Loucy (cell line): ENCODE measurements at regions not wholly inside any gene's neighbourhood (a gene's known extent, or its start where the extent isn't known, plus 50 kb on each side); places are given as distances from the start of the nearest gene placed in this dataset.

ENCODE experiments used
- H2AFZ ChIP-seq: fragments of 200-600 bp; sonication (generic); 2 replicates; pipeline ENCODE4 v1.6.0; 2016; ENCODE audit warnings: antibody characterized with exemption, mild to moderate bottlenecking, low read length, moderate library complexity
- H3F3A ChIP-seq: fragments of 200-600 bp; 2 replicates; pipeline ENCODE4 v1.6.0; 2016; ENCODE audit warnings: antibody characterized with exemption, low read depth, mild to moderate bottlenecking
- H3K27me3 ChIP-seq: fragments of 200-600 bp; sonication (generic); 2 replicates; pipeline ENCODE4 v1.6.1; 2014; ENCODE audit warnings: low read length, mild to moderate bottlenecking; ENCODE audit not compliant: insufficient read depth, poor library complexity, severe bottlenecking
- H3K36me3 ChIP-seq: fragments of 200-600 bp; sonication (generic); 2 replicates; pipeline ENCODE4 v1.6.1; 2016; ENCODE audit warnings: low read length; ENCODE audit not compliant: insufficient read depth
- H3K4me1 ChIP-seq: fragments of 200-600 bp; sonication (generic); 2 replicates; pipeline ENCODE4 v1.5.1; 2014; ENCODE audit warnings: low read length, mild to moderate bottlenecking; ENCODE audit not compliant: insufficient read depth, poor library complexity, severe bottlenecking
- H3K4me2 ChIP-seq: fragments of 200-600 bp; sonication (generic); 2 replicates; pipeline ENCODE4 v1.6.0; 2014; ENCODE audit warnings: antibody characterized with exemption, low read length, low read depth, mild to moderate bottlenecking; ENCODE audit not compliant: poor library complexity, severe bottlenecking
- H3K4me3 ChIP-seq: fragments of 200-600 bp; sonication (generic); 2 replicates; pipeline ENCODE4 v1.5.1; 2014; ENCODE audit warnings: low read length, mild to moderate bottlenecking, mixed read lengths; ENCODE audit not compliant: poor library complexity, severe bottlenecking
- H3K79me2 ChIP-seq: fragments of 200-600 bp; sonication (generic); 2 replicates; pipeline ENCODE4 v1.6.1; 2014; ENCODE audit warnings: low read length; ENCODE audit not compliant: insufficient read depth
- H3K9ac ChIP-seq: fragments of 200-600 bp; sonication (generic); 2 replicates; pipeline ENCODE4 v1.6.0; 2014; ENCODE audit warnings: mild to moderate bottlenecking, low read depth, low read length, moderate library complexity; ENCODE audit not compliant: poor library complexity, severe bottlenecking
- H3K9me2 ChIP-seq: fragments of 200-600 bp; sonication (generic); replicated peaks from 2 replicates; pipeline ENCODE4 v1.6.1; 2016; ENCODE audit warnings: low read depth, low read length, mixed read lengths
- H3K9me3 ChIP-seq: fragments of 200-600 bp; sonication (generic); 2 replicates; pipeline ENCODE4 v1.6.1; 2014; ENCODE audit warnings: mild to moderate bottlenecking, antibody characterized with exemption, low read length, low read depth; ENCODE audit not compliant: insufficient read depth
- H4K20me1 ChIP-seq: fragments of 200-600 bp; sonication (generic); 2 replicates; pipeline ENCODE4 v1.6.0; 2014; ENCODE audit warnings: antibody characterized with exemption, low read length, mild to moderate bottlenecking; ENCODE audit not compliant: insufficient read depth, poor library complexity, severe bottlenecking
- CTCF ChIP-seq: fragments of 200-600 bp; sonication (generic); conservative IDR thresholded peaks from 2 replicates; pipeline ENCODE4 v1.5.1; 2014; ENCODE audit warnings: mild to moderate bottlenecking, antibody characterized with exemption, low read length
- EZH2phosphoT487 ChIP-seq: fragments of 200-600 bp; IDR thresholded peaks from 2 replicates; pipeline ENCODE4 v1.6.1; 2018; ENCODE audit warnings: antibody characterized with exemption, mild to moderate bottlenecking, moderate library complexity, borderline replicate concordance

- no peaks in the 10 kb centered on the region for H3K9me2 ChIP-seq
- TF ChIP-seq EZH2phosphoT487: no peak
- H3K9me3 ChIP-seq: peaks cover 18% of the 10 kb centered on the region; the same call in 1 of the 2 replicates
- H2AFZ ChIP-seq: no peak overlapping the region
- peaks cover 20% of the 10 kb centered on the region for H3K4me1 ChIP-seq
- no peaks in the 10 kb centered on the region for H3K79me2 ChIP-seq
- H3K36me3 ChIP-seq: no peaks in the 10 kb centered on the region
- H3F3A ChIP-seq: no peaks in the 10 kb centered on the region
- no peaks in the 10 kb centered on the region for H4K20me1 ChIP-seq
- no peaks in the 10 kb centered on the region for H3K27me3 ChIP-seq
- H3K4me3 ChIP-seq: no peak overlapping the region
- no peak overlapping the region for H3K4me2 ChIP-seq
- H3K9ac ChIP-seq: no peak overlapping the region
These were observed 76.0 kb upstream of the MYL2 start for GRCh38 chr12:110996415-110996814.

DNA sequence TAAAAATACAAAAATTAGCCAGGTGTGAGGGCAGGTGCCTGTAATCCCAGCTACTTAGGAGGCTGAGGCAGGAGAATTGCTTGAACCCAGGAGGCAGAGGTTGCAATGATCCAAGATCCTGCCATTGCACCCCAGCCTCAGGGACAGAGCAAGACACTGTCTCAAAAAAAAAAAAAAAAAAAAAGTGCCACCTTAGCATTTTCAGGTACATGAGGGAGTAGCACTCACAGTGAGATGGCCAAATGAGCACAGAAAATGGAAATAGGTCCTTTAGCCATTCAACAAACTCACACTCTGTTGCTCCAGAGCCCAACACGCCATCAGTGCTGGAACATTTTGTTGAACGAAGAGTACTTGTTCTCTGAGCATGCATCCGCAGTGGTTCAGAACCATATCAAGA, 75.2 kb upstream of the MYL2 start:
- H3K9me3 ChIP-seq: peaks cover 18% of the 10 kb centered on the region; the same call in 1 of the 2 replicates
- no peak overlapping the region for H3K4me3 ChIP-seq
- H3K36me3 ChIP-seq: no peaks in the 10 kb centered on the region
- H2AFZ ChIP-seq: no peak overlapping the region
- no peak overlapping the region for H3K9ac ChIP-seq
- H3K4me1 ChIP-seq: peaks cover 20% of the 10 kb centered on the region
- H3F3A ChIP-seq: no peaks in the 10 kb centered on the region
- H4K20me1 ChIP-seq: no peaks in the 10 kb centered on the region
- TF ChIP-seq CTCF (no peak), EZH2phosphoT487 (no peak)
- H3K4me2 ChIP-seq: no peak overlapping the region
- H3K9me2 ChIP-seq: no peaks in the 10 kb centered on the region
- H3K27me3 ChIP-seq: no peaks in the 10 kb centered on the region
- no peaks in the 10 kb centered on the region for H3K79me2 ChIP-seq

DNA sequence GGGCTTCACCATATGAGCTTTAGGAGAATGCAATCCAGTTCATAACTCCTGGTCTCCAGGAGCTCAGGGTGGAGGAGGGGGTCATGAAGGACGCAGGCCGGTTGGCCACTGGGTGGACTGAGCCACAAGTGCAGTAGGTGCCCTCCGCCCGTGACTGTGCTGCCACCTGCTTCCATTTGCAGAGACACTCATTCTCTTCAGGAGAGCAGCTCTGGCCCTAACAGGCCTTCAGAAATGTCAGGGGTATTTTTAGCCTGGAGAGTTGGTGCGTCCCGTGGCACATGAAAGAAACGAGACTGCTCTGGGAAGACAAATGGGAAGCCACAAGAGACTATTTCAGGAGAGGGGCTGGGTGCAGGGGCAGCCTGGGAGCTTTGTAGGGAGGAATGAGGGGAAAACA, 74.6 kb upstream of the MYL2 start:
- H3K9ac ChIP-seq: no peak overlapping the region
- H3K4me1 ChIP-seq: peaks cover 20% of the 10 kb centered on the region
- no peaks in the 10 kb centered on the region for H3F3A ChIP-seq
- no peak overlapping the region for H3K4me2 ChIP-seq
- H3K9me3 ChIP-seq: peaks cover 18% of the 10 kb centered on the region; the same call in 1 of the 2 replicates
- no peaks in the 10 kb centered on the region for H3K79me2 ChIP-seq
- no peak for TF ChIP-seq EZH2phosphoT487
- no peak for TF ChIP-seq CTCF
- no peaks in the 10 kb centered on the region for H3K27me3 ChIP-seq
- H3K36me3 ChIP-seq: no peaks in the 10 kb centered on the region
- no peak overlapping the region for H3K4me3 ChIP-seq
- H3K9me2 ChIP-seq: no peaks in the 10 kb centered on the region
- no peaks in the 10 kb centered on the region for H4K20me1 ChIP-seq
- no peak overlapping the region for H2AFZ ChIP-seq

DNA sequence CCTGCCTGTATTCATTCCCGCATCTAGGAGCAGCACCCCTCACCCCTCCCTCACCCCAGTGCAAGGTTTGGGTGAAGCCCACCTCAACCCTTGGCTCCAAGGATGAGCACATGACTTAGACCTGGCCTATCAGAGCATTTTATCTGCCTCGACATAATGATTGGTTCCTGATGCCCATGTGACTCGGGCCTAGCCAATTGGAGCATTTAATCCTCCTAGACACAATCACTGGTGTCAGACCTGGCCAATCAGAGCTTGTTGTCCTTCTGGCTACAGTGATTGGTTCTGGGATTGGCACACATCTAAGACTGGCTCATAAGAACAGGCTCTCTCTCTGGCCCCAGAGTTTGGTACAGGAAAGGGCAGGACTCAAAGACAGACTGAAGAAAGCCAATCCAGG, 73.1 kb upstream of the MYL2 start:
- no peaks in the 10 kb centered on the region for H3K36me3 ChIP-seq
- H3K4me3 ChIP-seq: peak overlapping the region; percentile 40
- no peaks in the 10 kb centered on the region for H3K27me3 ChIP-seq
- H3F3A ChIP-seq: no peaks in the 10 kb centered on the region
- no peaks in the 10 kb centered on the region for H3K79me2 ChIP-seq
- H3K4me1 ChIP-seq: peaks cover 20% of the 10 kb centered on the region
- H4K20me1 ChIP-seq: no peaks in the 10 kb centered on the region
- H3K9me3 ChIP-seq: peaks cover 9% of the 10 kb centered on the region; the same call in 1 of the 2 replicates
- peak overlapping the region; percentile 53 for H2AFZ ChIP-seq
- H3K4me2 ChIP-seq: peak overlapping the region; percentile 57
- peak overlapping the region; percentile 0 for H3K9ac ChIP-seq
- TF ChIP-seq EZH2phosphoT487: no peak
- TF ChIP-seq CTCF: no peak
- H3K9me2 ChIP-seq: no peaks in the 10 kb centered on the region
